Duodenal mucosa (tissue), 2 donors: ENCODE measurements at regions not wholly inside any gene's neighbourhood (a gene's known extent, or its start where the extent isn't known, plus 50 kb on each side); places are given as distances from the start of the nearest gene placed in this dataset.

ENCODE experiments used
- H3K27ac ChIP-seq: one replicate; pipeline ENCODE4 v1.7.0; 2013; ENCODE audit warnings: low read depth, low read length
- H3K27me3 ChIP-seq, 2 donors: one replicate each; pipeline ENCODE4 v1.7.0; 2013; ENCODE audit warnings: low read length in 2 of 2, control low read depth in 1 of 2; ENCODE audit not compliant: insufficient read depth in 2 of 2, control insufficient read depth in 1 of 2
- H3K36me3 ChIP-seq, 2 donors: one replicate each; pipeline ENCODE4 v1.7.0; 2013; ENCODE audit warnings: low read length in 2 of 2, control low read depth in 1 of 2; ENCODE audit not compliant: insufficient read depth in 2 of 2, control insufficient read depth in 1 of 2
- H3K4me1 ChIP-seq, 2 donors: one replicate each; pipeline ENCODE4 v1.7.0; 2013; ENCODE audit warnings: low read length in 2 of 2, control low read depth in 1 of 2; ENCODE audit not compliant: insufficient read depth in 2 of 2, control insufficient read depth in 1 of 2
- H3K4me3 ChIP-seq, 2 donors: one replicate each; pipeline ENCODE4 v1.7.0; 2013; ENCODE audit warnings: low read length in 2 of 2, low read depth in 1 of 2
- H3K9ac ChIP-seq, 2 donors: one replicate each; pipeline ENCODE4 v1.7.0; 2013; ENCODE audit warnings: low read length in 2 of 2, low read depth in 1 of 2
- H3K9me3 ChIP-seq, 2 donors: one replicate each; pipeline ENCODE4 v1.7.0; 2013; ENCODE audit warnings: low read length in 2 of 2, control low read depth in 1 of 2; ENCODE audit not compliant: control insufficient read depth in 1 of 2

- H3K36me3 ChIP-seq: no peaks in the 10 kb centered on the region
- no peak overlapping the region for H3K27ac ChIP-seq
These were observed 323.8 kb upstream of the DCN start for GRCh38 chr12:91506452-91506851.

GRCh38 chr12:91505006-91505405 lies 322.4 kb upstream of the DCN start:
- Histone ChIP-seq H3K9me3 (no peaks in the 10 kb centered on the region), H3K4me3 (no peak overlapping the region), H3K27ac (no peak overlapping the region), H3K36me3 (no peaks in the 10 kb centered on the region), H3K9ac (no peak overlapping the region), H3K27me3 (no peaks in the 10 kb centered on the region), H3K4me1 (no peaks in the 10 kb centered on the region)

More at GRCh38 chr12:91506452-91506851, 323.8 kb upstream of the DCN start:
- H3K4me1 ChIP-seq: no peaks in the 10 kb centered on the region
- no peak overlapping the region for H3K4me3 ChIP-seq
- H3K9me3 ChIP-seq: no peaks in the 10 kb centered on the region
- H3K9ac ChIP-seq: no peak overlapping the region
- H3K27me3 ChIP-seq: no peaks in the 10 kb centered on the region

- H3K4me1 ChIP-seq: no peaks in the 10 kb centered on the region
- no peaks in the 10 kb centered on the region for H3K27me3 ChIP-seq
- no peaks in the 10 kb centered on the region for H3K36me3 ChIP-seq
- no peak overlapping the region for H3K27ac ChIP-seq
- H3K9ac ChIP-seq: no peak overlapping the region
- H3K9me3 ChIP-seq: no peaks in the 10 kb centered on the region
- H3K4me3 ChIP-seq: no peak overlapping the region
These were observed 319.6 kb upstream of the DCN start for GRCh38 chr12:91502208-91502607.

GRCh38 chr12:91496337-91496736 lies 313.7 kb upstream of the DCN start:
- Histone ChIP-seq H3K27ac (no peak overlapping the region), H3K4me1 (no peaks in the 10 kb centered on the region), H3K27me3 (no peaks in the 10 kb centered on the region), H3K4me3 (no peak overlapping the region), H3K36me3 (no peaks in the 10 kb centered on the region), H3K9me3 (no peaks in the 10 kb centered on the region), H3K9ac (no peak overlapping the region)

GRCh38 chr12:91493308-91493707 lies 310.7 kb upstream of the DCN start:
- Histone ChIP-seq H3K4me1 (no peaks in the 10 kb centered on the region), H3K9ac (no peak overlapping the region), H3K27me3 (no peaks in the 10 kb centered on the region), H3K36me3 (no peaks in the 10 kb centered on the region), H3K9me3 (no peaks in the 10 kb centered on the region), H3K4me3 (no peak overlapping the region), H3K27ac (no peak overlapping the region)

- Histone ChIP-seq H3K4me1 (no peaks in the 10 kb centered on the region), H3K27me3 (no peaks in the 10 kb centered on the region), H3K9ac (no peak overlapping the region), H3K36me3 (no peaks in the 10 kb centered on the region), H3K4me3 (no peak overlapping the region), H3K9me3 (no peaks in the 10 kb centered on the region), H3K27ac (no peak overlapping the region)
These were observed 310.0 kb upstream of the DCN start for GRCh38 chr12:91492648-91493047.

- no peaks in the 10 kb centered on the region for H3K27me3 ChIP-seq
- no peak overlapping the region for H3K27ac ChIP-seq
- H3K4me1 ChIP-seq: no peaks in the 10 kb centered on the region
- no peak overlapping the region for H3K4me3 ChIP-seq
- H3K36me3 ChIP-seq: no peaks in the 10 kb centered on the region
- H3K9ac ChIP-seq: no peak overlapping the region
- H3K9me3 ChIP-seq: no peaks in the 10 kb centered on the region
These were observed 308.2 kb upstream of the DCN start for GRCh38 chr12:91490667-91491311.

- H3K9ac ChIP-seq: no peak overlapping the region
- H3K36me3 ChIP-seq: no peaks in the 10 kb centered on the region
- no peaks in the 10 kb centered on the region for H3K9me3 ChIP-seq
- H3K27me3 ChIP-seq: no peaks in the 10 kb centered on the region
- no peak overlapping the region for H3K4me3 ChIP-seq
- no peaks in the 10 kb centered on the region for H3K4me1 ChIP-seq
- H3K27ac ChIP-seq: no peak overlapping the region
These were observed 300.9 kb upstream of the DCN start for GRCh38 chr12:91483471-91483985.

- Histone ChIP-seq H3K27me3 (no peaks in the 10 kb centered on the region), H3K9me3 (no peaks in the 10 kb centered on the region), H3K4me3 (no peak overlapping the region), H3K36me3 (no peaks in the 10 kb centered on the region), H3K27ac (no peak overlapping the region), H3K9ac (no peak overlapping the region), H3K4me1 (no peaks in the 10 kb centered on the region)
These were observed 299.6 kb upstream of the DCN start for GRCh38 chr12:91482231-91482630.

GRCh38 chr12:91478500-91478899 lies 295.9 kb upstream of the DCN start:
- H3K36me3 ChIP-seq: no peaks in the 10 kb centered on the region

More at GRCh38 chr12:91478500-91478899, 295.9 kb upstream of the DCN start:
- no peaks in the 10 kb centered on the region for H3K9me3 ChIP-seq
- H3K9ac ChIP-seq: no peak overlapping the region
- no peaks in the 10 kb centered on the region for H3K4me1 ChIP-seq
- no peaks in the 10 kb centered on the region for H3K27me3 ChIP-seq
- H3K27ac ChIP-seq: no peak overlapping the region
- no peak overlapping the region for H3K4me3 ChIP-seq
